GM23338 (cell line): ENCODE measurements at regions not wholly inside any gene's neighbourhood (a gene's known extent, or its start where the extent isn't known, plus 50 kb on each side); places are given as distances from the start of the nearest gene placed in this dataset.

Source experiments
- ATAC-seq: fragments of 200-7000 bp; cut with Tn5 transposase; 3 replicates; pipeline ENCODE4 v1.9.1; 2020
- DNase-seq: peaks from one replicate; pipeline ENCODE4 v3.0.0-alpha.2; 2015; ENCODE audit warnings: low spot score
- H2AFZ ChIP-seq: fragments of 200-600 bp; sonication (generic); 2 replicates; pipeline ENCODE4 v1.8.0; 2016; ENCODE audit warnings: antibody characterized with exemption, mild to moderate bottlenecking, moderate library complexity
- H3F3A ChIP-seq: fragments of 200-600 bp; sonication (generic); replicated peaks from 2 replicates; pipeline ENCODE4 v1.8.0; 2017; ENCODE audit warnings: antibody characterized with exemption, mixed run types, low read depth
- H3K27ac ChIP-seq: fragments of 200-600 bp; sonication (generic); 2 replicates; pipeline ENCODE4 v1.6.1; 2016; ENCODE audit warnings: low read depth
- H3K27me3 ChIP-seq: fragments of 200-600 bp; sonication (generic); 2 replicates; pipeline ENCODE4 v1.8.0; 2016; ENCODE audit warnings: mild to moderate bottlenecking, mixed run types, moderate library complexity; ENCODE audit not compliant: insufficient read depth
- H3K36me3 ChIP-seq: fragments of 200-600 bp; sonication (generic); 2 replicates; pipeline ENCODE4 v1.8.0; 2016; ENCODE audit warnings: mild to moderate bottlenecking; ENCODE audit not compliant: insufficient read depth
- H3K4me1 ChIP-seq: fragments of 200-600 bp; sonication (generic); 2 replicates; pipeline ENCODE4 v1.8.0; 2016; ENCODE audit warnings: mild to moderate bottlenecking, moderate library complexity; ENCODE audit not compliant: insufficient read depth
- H3K4me2 ChIP-seq: fragments of 200-600 bp; sonication (generic); 2 replicates; pipeline ENCODE4 v1.7.1; 2017; ENCODE audit warnings: mixed run types
- H3K4me3 ChIP-seq: fragments of 200-600 bp; sonication (generic); 2 replicates; pipeline ENCODE4 v1.6.1; 2016; ENCODE audit warnings: mixed run types
- H3K79me2 ChIP-seq: fragments of 200-600 bp; sonication (generic); replicated peaks from 2 replicates; pipeline ENCODE4 v1.8.0; 2017; ENCODE audit warnings: mild to moderate bottlenecking; ENCODE audit not compliant: insufficient read depth
- H3K9me2 ChIP-seq: fragments of 200-600 bp; sonication (generic); 2 replicates; pipeline ENCODE4 v1.8.0; 2017; ENCODE audit not compliant: insufficient read depth
- H4K20me1 ChIP-seq: fragments of 200-600 bp; sonication (generic); replicated peaks from 2 replicates; pipeline ENCODE4 v1.8.0; 2017; ENCODE audit warnings: mild to moderate bottlenecking; ENCODE audit not compliant: insufficient read depth
- H3K27ac Mint-ChIP-seq: 2 replicates; pipeline ENCODE4 v1.8.0; 2020; ENCODE audit warnings: inconsistent platforms, mild to moderate bottlenecking, moderate library complexity, mixed read lengths
- H3K27me3 Mint-ChIP-seq: 3 replicates; pipeline ENCODE4 v1.8.0; 2022; ENCODE audit warnings: low read depth, mild to moderate bottlenecking, moderate library complexity, mixed read lengths, inconsistent platforms; ENCODE audit not compliant: insufficient read depth, poor library complexity
- H3K36me3 Mint-ChIP-seq: 3 replicates; pipeline ENCODE4 v1.8.0; 2021; ENCODE audit warnings: low read depth, mild to moderate bottlenecking, inconsistent platforms, moderate library complexity, mixed read lengths
- H3K4me1 Mint-ChIP-seq: 3 replicates; pipeline ENCODE4 v1.8.0; 2020; ENCODE audit warnings: mild to moderate bottlenecking, inconsistent platforms, mixed read lengths
- H3K4me3 Mint-ChIP-seq: 3 replicates; pipeline ENCODE4 v1.8.0; 2021; ENCODE audit warnings: moderate library complexity, mild to moderate bottlenecking, inconsistent platforms, mixed read lengths
- H3K9me3 Mint-ChIP-seq: 3 replicates; pipeline ENCODE4 v1.8.0; 2020; ENCODE audit warnings: moderate library complexity, mild to moderate bottlenecking, inconsistent platforms, mixed read lengths
- EZH2 ChIP-seq: fragments of 200-600 bp; sonication (generic); IDR thresholded peaks from one replicate; pipeline ENCODE4 v1.8.0; 2017; ENCODE audit warnings: antibody characterized with exemption, mild to moderate bottlenecking, low read depth; ENCODE audit not compliant: unreplicated experiment
- EZH2phosphoT487 ChIP-seq: fragments of 200-600 bp; sonication (generic); IDR thresholded peaks from one replicate; pipeline ENCODE4 v1.8.1; 2018; ENCODE audit warnings: antibody characterized with exemption; ENCODE audit not compliant: unreplicated experiment
- JUNB ChIP-seq: IDR thresholded peaks from one replicate; pipeline ENCODE4 v1.6.1; 2016; ENCODE audit warnings: antibody characterized with exemption; ENCODE audit not compliant: unreplicated experiment
- POLR2AphosphoS5 ChIP-seq: IDR thresholded peaks from 2 replicates; pipeline ENCODE4 v1.6.1; 2016; ENCODE audit warnings: antibody characterized with exemption, low read depth
- STAT1 ChIP-seq: IDR thresholded peaks from one replicate; pipeline ENCODE4 v1.6.1; 2016; ENCODE audit warnings: antibody characterized with exemption; ENCODE audit not compliant: unreplicated experiment
- ZNF114 ChIP-seq: fragments of 250-450 bp; sonication (Bioruptor Pico); IDR thresholded peaks from 2 replicates; pipeline ENCODE4 v1.5.0; 2020; ENCODE audit warnings: mild to moderate bottlenecking, moderate library complexity
- ZNF331 ChIP-seq: fragments of 250-450 bp; sonication (Bioruptor Pico); IDR thresholded peaks from 2 replicates; pipeline ENCODE4 v1.5.0; 2020; ENCODE audit warnings: low read depth, mild to moderate bottlenecking, moderate library complexity
- TF ChIP-seq, protein P1 (sequence below): IDR thresholded peaks from one replicate; pipeline ENCODE4 v1.6.1; 2018; ENCODE audit warnings: antibody characterized with exemption; ENCODE audit not compliant: unreplicated experiment
- TF ChIP-seq, protein P2 (sequence below): IDR thresholded peaks from 2 replicates; pipeline ENCODE4 v1.6.1; 2016; ENCODE audit warnings: antibody characterized with exemption

DNA sequence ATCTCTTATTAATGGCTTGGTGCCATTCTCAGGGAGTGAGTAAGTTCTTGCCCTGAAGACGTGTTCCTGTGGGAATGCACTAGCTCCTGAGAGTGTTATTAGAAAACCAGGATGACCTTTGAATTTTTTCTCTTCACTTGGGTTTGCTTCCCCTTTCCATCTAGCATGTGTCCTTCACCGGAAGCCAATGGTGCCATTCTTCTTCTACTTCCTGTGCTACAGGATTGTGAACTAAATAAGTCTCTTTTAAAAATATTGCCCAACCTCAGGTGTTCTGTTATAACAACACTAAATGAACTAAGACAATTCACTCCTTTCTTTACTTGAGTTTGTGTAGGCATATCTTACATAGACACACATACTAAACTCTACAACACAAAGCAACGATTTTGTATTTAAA, 447.0 kb downstream of the SOX11 start:
- H3K27me3 Mint-ChIP-seq = no peaks in the 10 kb centered on the region
- no peak overlapping the region for H3K27ac Mint-ChIP-seq
- H3K36me3 Mint-ChIP-seq = peaks cover 9% of the 10 kb centered on the region; the same call in 2 of the 3 replicates
- H2AFZ ChIP-seq = no peak overlapping the region
- H3K9me3 Mint-ChIP-seq = peaks cover 70% of the 10 kb centered on the region
- H3K9me2 ChIP-seq = no peaks in the 10 kb centered on the region
- no peak for ATAC-seq
- no peak overlapping the region for H3K4me2 ChIP-seq
- no peak for DNase-seq
- H3K79me2 ChIP-seq = no peaks in the 10 kb centered on the region
- H3K4me1 ChIP-seq = no peaks in the 10 kb centered on the region
- no peak overlapping the region for H3K27ac ChIP-seq
- no peaks in the 10 kb centered on the region for H3K27me3 ChIP-seq
- H3K4me3 ChIP-seq = no peak overlapping the region
- no peaks in the 10 kb centered on the region for H3F3A ChIP-seq
- H3K4me3 Mint-ChIP-seq = no peak overlapping the region
- H3K36me3 ChIP-seq = peaks cover 5% of the 10 kb centered on the region; the same call in 1 of the 2 replicates
- TF ChIP-seq STAT1 = no peak
- no peaks in the 10 kb centered on the region for H3K4me1 Mint-ChIP-seq
- no peaks in the 10 kb centered on the region for H4K20me1 ChIP-seq

DNA sequence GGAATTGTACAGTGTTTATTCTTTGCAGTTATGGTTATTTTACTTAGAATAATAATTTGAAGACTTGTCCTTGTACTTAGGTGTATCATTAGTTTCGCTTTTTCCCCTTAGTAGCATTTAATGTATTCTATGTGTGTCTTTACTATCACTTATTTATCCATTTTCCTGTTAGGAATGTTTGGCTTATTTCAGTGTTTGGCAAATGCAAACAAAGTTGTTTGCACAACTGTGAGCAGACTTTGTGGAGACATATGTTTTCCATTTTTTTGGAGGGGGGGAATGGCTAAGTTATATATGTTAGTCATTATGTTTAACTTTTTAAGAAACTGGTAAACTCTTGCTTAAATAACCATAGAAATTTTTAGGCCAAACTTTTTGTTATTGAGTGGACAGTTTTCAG, 447.7 kb downstream of the SOX11 start:
- TF ChIP-seq EZH2 (no peak), JUNB (no peak), ZNF114 (CRISPR knock-in tag) (no peak), POLR2AphosphoS5 (no peak), EZH2phosphoT487 (no peak), STAT1 (no peak), ZNF331 (no peak)
- TF ChIP-seq, protein P1, sequence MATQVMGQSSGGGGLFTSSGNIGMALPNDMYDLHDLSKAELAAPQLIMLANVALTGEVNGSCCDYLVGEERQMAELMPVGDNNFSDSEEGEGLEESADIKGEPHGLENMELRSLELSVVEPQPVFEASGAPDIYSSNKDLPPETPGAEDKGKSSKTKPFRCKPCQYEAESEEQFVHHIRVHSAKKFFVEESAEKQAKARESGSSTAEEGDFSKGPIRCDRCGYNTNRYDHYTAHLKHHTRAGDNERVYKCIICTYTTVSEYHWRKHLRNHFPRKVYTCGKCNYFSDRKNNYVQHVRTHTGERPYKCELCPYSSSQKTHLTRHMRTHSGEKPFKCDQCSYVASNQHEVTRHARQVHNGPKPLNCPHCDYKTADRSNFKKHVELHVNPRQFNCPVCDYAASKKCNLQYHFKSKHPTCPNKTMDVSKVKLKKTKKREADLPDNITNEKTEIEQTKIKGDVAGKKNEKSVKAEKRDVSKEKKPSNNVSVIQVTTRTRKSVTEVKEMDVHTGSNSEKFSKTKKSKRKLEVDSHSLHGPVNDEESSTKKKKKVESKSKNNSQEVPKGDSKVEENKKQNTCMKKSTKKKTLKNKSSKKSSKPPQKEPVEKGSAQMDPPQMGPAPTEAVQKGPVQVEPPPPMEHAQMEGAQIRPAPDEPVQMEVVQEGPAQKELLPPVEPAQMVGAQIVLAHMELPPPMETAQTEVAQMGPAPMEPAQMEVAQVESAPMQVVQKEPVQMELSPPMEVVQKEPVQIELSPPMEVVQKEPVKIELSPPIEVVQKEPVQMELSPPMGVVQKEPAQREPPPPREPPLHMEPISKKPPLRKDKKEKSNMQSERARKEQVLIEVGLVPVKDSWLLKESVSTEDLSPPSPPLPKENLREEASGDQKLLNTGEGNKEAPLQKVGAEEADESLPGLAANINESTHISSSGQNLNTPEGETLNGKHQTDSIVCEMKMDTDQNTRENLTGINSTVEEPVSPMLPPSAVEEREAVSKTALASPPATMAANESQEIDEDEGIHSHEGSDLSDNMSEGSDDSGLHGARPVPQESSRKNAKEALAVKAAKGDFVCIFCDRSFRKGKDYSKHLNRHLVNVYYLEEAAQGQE = no peak
- TF ChIP-seq, protein P2, sequence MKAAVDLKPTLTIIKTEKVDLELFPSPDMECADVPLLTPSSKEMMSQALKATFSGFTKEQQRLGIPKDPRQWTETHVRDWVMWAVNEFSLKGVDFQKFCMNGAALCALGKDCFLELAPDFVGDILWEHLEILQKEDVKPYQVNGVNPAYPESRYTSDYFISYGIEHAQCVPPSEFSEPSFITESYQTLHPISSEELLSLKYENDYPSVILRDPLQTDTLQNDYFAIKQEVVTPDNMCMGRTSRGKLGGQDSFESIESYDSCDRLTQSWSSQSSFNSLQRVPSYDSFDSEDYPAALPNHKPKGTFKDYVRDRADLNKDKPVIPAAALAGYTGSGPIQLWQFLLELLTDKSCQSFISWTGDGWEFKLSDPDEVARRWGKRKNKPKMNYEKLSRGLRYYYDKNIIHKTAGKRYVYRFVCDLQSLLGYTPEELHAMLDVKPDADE = no peak
- Histone ChIP-seq H2AFZ (no peak overlapping the region), H3K4me2 (no peak overlapping the region), H3K27ac (no peak overlapping the region), H4K20me1 (no peaks in the 10 kb centered on the region), H3F3A (no peaks in the 10 kb centered on the region), H3K4me3 (no peak overlapping the region), H3K36me3 (peaks cover 5% of the 10 kb centered on the region; the same call in 1 of the 2 replicates), H3K79me2 (no peaks in the 10 kb centered on the region), H3K4me1 (no peaks in the 10 kb centered on the region), H3K9me2 (no peaks in the 10 kb centered on the region), H3K27me3 (no peaks in the 10 kb centered on the region)
- H3K27ac Mint-ChIP-seq = no peak overlapping the region
- H3K36me3 Mint-ChIP-seq = peaks cover 10% of the 10 kb centered on the region; the same call in 2 of the 3 replicates
- peaks cover 71% of the 10 kb centered on the region for H3K9me3 Mint-ChIP-seq
- no peaks in the 10 kb centered on the region for H3K27me3 Mint-ChIP-seq
- H3K4me1 Mint-ChIP-seq = no peaks in the 10 kb centered on the region
- DNase-seq (no peak), ATAC-seq (no peak)
- no peak overlapping the region for H3K4me3 Mint-ChIP-seq
